ENCODE measurements at regions not wholly inside any gene's neighbourhood (a gene's known extent, or its start where the extent isn't known, plus 50 kb on each side); places are given as distances from the start of the nearest gene placed in this dataset.

GRCh38 chr2:37779611-37780386 lies 108.4 kb upstream of the CDC42EP3 start:
- H3K27ac ChIP-seq (ENCODE audit: low read length), result no peak overlapping the region
- no peak overlapping the region for H3K4me2 ChIP-seq (ENCODE audit: insufficient read depth, low read length)
- H3K9me3 ChIP-seq (ENCODE audit: insufficient read depth, low read length, severe bottlenecking), result no peaks in the 10 kb centered on the region
- no peaks in the 10 kb centered on the region for H3K79me2 ChIP-seq (ENCODE audit: insufficient read depth, low read length)
- DNase-seq, result no peak
- no peaks in the 10 kb centered on the region for H4K20me1 ChIP-seq (ENCODE audit: insufficient read depth, low read length)
- H3K27me3 ChIP-seq (ENCODE audit: insufficient read depth, low read length, poor library complexity), result no peaks in the 10 kb centered on the region
- no peak overlapping the region for H3K9ac ChIP-seq (ENCODE audit: low read depth, low read length)
- H3K4me3 ChIP-seq (ENCODE audit: low read depth in 1 of 2, low read length in 2 of 2), result no peak overlapping the region
- H3K4me1 ChIP-seq (ENCODE audit: insufficient read depth, low read length), result no peaks in the 10 kb centered on the region
- TF ChIP-seq CTCF (IDR thresholded peaks at IDR 0.05; ENCODE audit: borderline replicate concordance, extremely low read depth, low read length, poor library complexity, severe bottlenecking), result no peak
- TF ChIP-seq EZH2 (IDR thresholded peaks at IDR 0.05; ENCODE audit: borderline replicate concordance, low read depth, low read length, severe bottlenecking), result no peak
- no peaks in the 10 kb centered on the region for H3K36me3 ChIP-seq (ENCODE audit: insufficient read depth, low read length)
- H2AFZ ChIP-seq (ENCODE audit: low read depth, low read length), result no peak overlapping the region
- ATAC-seq (ENCODE audit: insufficient read depth, low read depth), result no peak

DNA sequence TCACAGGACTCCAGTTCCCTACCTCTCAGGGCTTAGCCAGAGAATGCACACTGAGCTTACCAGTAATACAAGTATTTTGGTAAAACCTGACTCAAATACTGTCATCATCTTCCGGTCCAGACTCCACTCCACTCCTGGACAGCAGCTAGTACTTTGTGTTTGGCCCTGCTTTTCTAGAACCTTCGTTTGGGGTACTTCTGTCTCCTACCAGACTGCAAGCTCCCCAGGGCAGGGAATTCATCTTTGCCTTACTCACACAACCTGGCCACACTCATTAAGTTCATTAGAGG lies 108.9 kb upstream of the CDC42EP3 start:
- H4K20me1 ChIP-seq (ENCODE audit: insufficient read depth, low read length), result no peaks in the 10 kb centered on the region
- H3K4me1 ChIP-seq (ENCODE audit: insufficient read depth, low read length), result no peaks in the 10 kb centered on the region
- no peaks in the 10 kb centered on the region for H3K79me2 ChIP-seq (ENCODE audit: insufficient read depth, low read length)
- no peaks in the 10 kb centered on the region for H3K27me3 ChIP-seq (ENCODE audit: insufficient read depth, low read length, poor library complexity)
- no peak overlapping the region for H3K4me3 ChIP-seq (ENCODE audit: low read depth in 1 of 2, low read length in 2 of 2)
- H3K27ac ChIP-seq (ENCODE audit: low read length), result no peak overlapping the region
- no peaks in the 10 kb centered on the region for H3K36me3 ChIP-seq (ENCODE audit: insufficient read depth, low read length)
- ATAC-seq (ENCODE audit: insufficient read depth, low read depth) (no peak), DNase-seq (no peak)
- H3K9ac ChIP-seq (ENCODE audit: low read depth, low read length), result no peak overlapping the region
- H2AFZ ChIP-seq (ENCODE audit: low read depth, low read length), result no peak overlapping the region
- no peaks in the 10 kb centered on the region for H3K9me3 ChIP-seq (ENCODE audit: insufficient read depth, low read length, severe bottlenecking)
- H3K4me2 ChIP-seq (ENCODE audit: insufficient read depth, low read length), result no peak overlapping the region
- TF ChIP-seq CTCF (IDR thresholded peaks at IDR 0.05; ENCODE audit: borderline replicate concordance, extremely low read depth, low read length, poor library complexity, severe bottlenecking) (no peak), EZH2 (IDR thresholded peaks at IDR 0.05; ENCODE audit: borderline replicate concordance, low read depth, low read length, severe bottlenecking) (no peak)

DNA sequence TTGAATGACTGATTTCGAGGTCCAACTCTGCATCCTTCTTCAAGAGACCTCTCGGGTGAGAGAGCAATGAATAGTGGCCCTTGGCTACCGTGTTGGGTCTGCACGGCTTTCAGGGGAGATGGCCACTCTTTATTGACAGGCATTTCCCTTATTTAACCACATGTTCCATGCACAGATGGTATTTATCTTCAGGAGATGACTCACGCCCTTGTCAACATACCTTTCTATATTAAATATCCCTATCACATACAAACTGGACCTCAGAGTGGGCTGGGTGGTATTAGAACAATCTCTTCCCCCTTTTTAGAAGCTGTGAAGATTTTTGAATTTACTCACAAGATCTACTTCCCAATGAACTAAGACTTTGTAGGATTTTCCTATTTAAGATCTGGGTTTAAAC lies 109.6 kb upstream of the CDC42EP3 start:
- Histone ChIP-seq H4K20me1 (ENCODE audit: insufficient read depth, low read length) (no peaks in the 10 kb centered on the region), H3K9ac (ENCODE audit: low read depth, low read length) (no peak overlapping the region), H3K4me2 (ENCODE audit: insufficient read depth, low read length) (no peak overlapping the region), H3K4me1 (ENCODE audit: insufficient read depth, low read length) (no peaks in the 10 kb centered on the region), H3K27me3 (ENCODE audit: insufficient read depth, low read length, poor library complexity) (no peaks in the 10 kb centered on the region), H3K36me3 (ENCODE audit: insufficient read depth, low read length) (no peaks in the 10 kb centered on the region), H2AFZ (ENCODE audit: low read depth, low read length) (no peak overlapping the region), H3K79me2 (ENCODE audit: insufficient read depth, low read length) (no peaks in the 10 kb centered on the region), H3K4me3 (ENCODE audit: low read depth in 1 of 2, low read length in 2 of 2) (no peak overlapping the region), H3K27ac (ENCODE audit: low read length) (no peak overlapping the region), H3K9me3 (ENCODE audit: insufficient read depth, low read length, severe bottlenecking) (no peaks in the 10 kb centered on the region)
- ATAC-seq (ENCODE audit: insufficient read depth, low read depth), result no peak
- TF ChIP-seq CTCF (IDR thresholded peaks at IDR 0.05; ENCODE audit: borderline replicate concordance, extremely low read depth, low read length, poor library complexity, severe bottlenecking) (no peak), EZH2 (IDR thresholded peaks at IDR 0.05; ENCODE audit: borderline replicate concordance, low read depth, low read length, severe bottlenecking) (no peak)
- no peak for DNase-seq

Measured in DND-41 (cell line).